K562 (cell line): ENCODE measurements at regions not wholly inside any gene's neighbourhood (a gene's known extent, or its start where the extent isn't known, plus 50 kb on each side); places are given as distances from the start of the nearest gene placed in this dataset.

ENCODE experiments used
- BCLAF1 ChIP-seq, 2 experiments: fragments of 450-650 bp in 1 of 2; IDR thresholded peaks; 2 replicates each; pipeline ENCODE4 v1.6.1; 2011 to 2017; ENCODE audit warnings: low read depth in 2 of 2, antibody characterized with exemption in 1 of 2, borderline replicate concordance in 1 of 2, low read length in 1 of 2, mild to moderate bottlenecking in 1 of 2, mixed read lengths in 1 of 2; ENCODE audit not compliant: control insufficient read depth in 1 of 2
- CREB3 ChIP-seq: fragments of 450-650 bp; conservative IDR thresholded peaks from 2 replicates; pipeline ENCODE4 v1.6.1; 2016; ENCODE audit warnings: missing genetic modification characterization, low read depth, mild to moderate bottlenecking, missing compliant biosample characterization, moderate library complexity
- FOXA1 ChIP-seq: fragments of 450-650 bp; IDR thresholded peaks from 2 replicates; pipeline ENCODE4 v1.6.1; 2016; ENCODE audit warnings: mild to moderate bottlenecking, borderline replicate concordance
- FOXJ2 ChIP-seq: fragments of 200-800 bp; sonication (Bioruptor generic); IDR thresholded peaks from 2 replicates; pipeline ENCODE4 v1.6.1; 2016; ENCODE audit warnings: missing genetic modification characterization, missing compliant biosample characterization
- GTF2B ChIP-seq: IDR thresholded peaks from 2 replicates; pipeline ENCODE4 v1.6.1; 2011; ENCODE audit not compliant: insufficient read length; ENCODE audit errors: extremely low read depth
- MBD1 ChIP-seq: fragments of 250-450 bp; sonication (Bioruptor Pico); IDR thresholded peaks from 2 replicates; pipeline ENCODE4 v1.8.0; 2022; ENCODE audit warnings: inconsistent platforms
- MCM3 ChIP-seq: fragments of 450-650 bp; IDR thresholded peaks from 2 replicates; pipeline ENCODE4 v1.6.1; 2016
- MEF2D ChIP-seq: conservative IDR thresholded peaks from 2 replicates; pipeline ENCODE4 v1.6.1; 2016; ENCODE audit warnings: low read depth, missing genetic modification characterization, missing compliant biosample characterization
- MYNN ChIP-seq, 2 experiments: sonication (generic); formaldehyde crosslinking in 1 of 2; IDR thresholded peaks; 2 replicates each; pipeline versions ENCODE4 v1.5.0 to v1.6.1; 2016 to 2020; ENCODE audit warnings: antibody characterized with exemption in 1 of 2, missing genetic modification reagents in 1 of 2
- NFATC3 ChIP-seq: fragments of 450-650 bp; IDR thresholded peaks from 2 replicates; pipeline ENCODE4 v1.6.1; 2017; ENCODE audit warnings: mild to moderate bottlenecking
- OTX1 ChIP-seq: fragments of 450-650 bp; formaldehyde crosslinking; IDR thresholded peaks from 2 replicates; pipeline ENCODE4 v1.4.0; 2022; ENCODE audit warnings: mild to moderate bottlenecking
- PHB2 ChIP-seq: fragments of 450-650 bp; IDR thresholded peaks from 2 replicates; pipeline ENCODE4 v1.6.1; 2017; ENCODE audit warnings: low read depth
- PYGO2 ChIP-seq: fragments of 450-650 bp; IDR thresholded peaks from 2 replicates; pipeline ENCODE4 v1.6.1; 2016; ENCODE audit warnings: mild to moderate bottlenecking, missing genetic modification characterization, moderate library complexity, missing compliant biosample characterization
- RB1 ChIP-seq: fragments of 450-650 bp; IDR thresholded peaks from 2 replicates; pipeline ENCODE4 v1.6.1; 2017; ENCODE audit warnings: low read depth, mild to moderate bottlenecking
- SIRT6 ChIP-seq: IDR thresholded peaks from one replicate; pipeline ENCODE4 v1.6.1; 2012; ENCODE audit warnings: low read depth, mild to moderate bottlenecking, control low read depth, inconsistent platforms, low read length, moderate library complexity
- TEAD2 ChIP-seq: fragments of 450-650 bp; IDR thresholded peaks from 2 replicates; pipeline ENCODE4 v1.6.1; 2016; ENCODE audit warnings: missing genetic modification characterization, control low read depth, missing compliant biosample characterization
- THRAP3 ChIP-seq: fragments of 450-650 bp; IDR thresholded peaks from 2 replicates; pipeline ENCODE4 v1.6.1; 2016; ENCODE audit warnings: mild to moderate bottlenecking, inconsistent platforms, borderline replicate concordance
- U2AF1 ChIP-seq: fragments of 200-400 bp; formaldehyde crosslinking; optimal IDR thresholded peaks from 2 replicates; pipeline ENCODE3; 2017; ENCODE audit warnings: mild to moderate bottlenecking, low read depth, low read length, moderate library complexity
- ZBED1 ChIP-seq: IDR thresholded peaks from 2 replicates; pipeline ENCODE4 v1.6.1; 2014
- ZNF280B ChIP-seq: fragments of 250-450 bp; sonication (Bioruptor Pico); IDR thresholded peaks from 2 replicates; pipeline ENCODE4 v1.5.1; 2021; ENCODE audit warnings: mild to moderate bottlenecking
- ZNF449 ChIP-seq: fragments of 250-450 bp; sonication (Bioruptor Pico); IDR thresholded peaks from 2 replicates; pipeline ENCODE4 v1.8.0; 2022; ENCODE audit warnings: moderate library complexity, mild to moderate bottlenecking, inconsistent platforms

GRCh38 chr7:106183952-106184351 is 71.8 kb upstream of the SYPL1 start (continued):
- no peak for TF ChIP-seq GTF2B
- no peak for TF ChIP-seq THRAP3
- no peak for TF ChIP-seq TEAD2 (tag)
- TF ChIP-seq ZBED1 = no peak
- no peak for TF ChIP-seq SIRT6
- peak; percentile 94 for TF ChIP-seq CREB3 (tag)
- TF ChIP-seq MEF2D (tag) = peak; percentile 82; the same call in 1 of the 2 replicates
- no peak for TF ChIP-seq MBD1
- no peak for TF ChIP-seq NFATC3
- no peak for TF ChIP-seq FOXA1
- TF ChIP-seq PYGO2 = peak; percentile 86
- no peak for TF ChIP-seq ZNF280B (CRISPR knock-in tag)
- TF ChIP-seq MCM3 = no peak
- no peak for TF ChIP-seq FOXJ2 (tag)
- TF ChIP-seq RB1 = no peak
- TF ChIP-seq MYNN (IDR thresholded peaks at IDR 0.05) = no peak
- no peak for TF ChIP-seq MYNN (CRISPR knock-in tag; IDR thresholded peaks at IDR 0.05)
- no peak for TF ChIP-seq U2AF1
- no peak for TF ChIP-seq OTX1 (CRISPR knock-in tag)
- TF ChIP-seq PHB2 = no peak
- no peak for TF ChIP-seq BCLAF1 (IDR thresholded peaks at IDR 0.05; ENCODE audit: borderline replicate concordance in 1 of 2, control insufficient read depth in 1 of 2, low read depth in 2 of 2, low read length in 1 of 2)
- no peak for TF ChIP-seq ZNF449 (CRISPR knock-in tag)
